ENCODE measurements at regions not wholly inside any gene's neighbourhood (a gene's known extent, or its start where the extent isn't known, plus 50 kb on each side); places are given as distances from the start of the nearest gene placed in this dataset.

DNA sequence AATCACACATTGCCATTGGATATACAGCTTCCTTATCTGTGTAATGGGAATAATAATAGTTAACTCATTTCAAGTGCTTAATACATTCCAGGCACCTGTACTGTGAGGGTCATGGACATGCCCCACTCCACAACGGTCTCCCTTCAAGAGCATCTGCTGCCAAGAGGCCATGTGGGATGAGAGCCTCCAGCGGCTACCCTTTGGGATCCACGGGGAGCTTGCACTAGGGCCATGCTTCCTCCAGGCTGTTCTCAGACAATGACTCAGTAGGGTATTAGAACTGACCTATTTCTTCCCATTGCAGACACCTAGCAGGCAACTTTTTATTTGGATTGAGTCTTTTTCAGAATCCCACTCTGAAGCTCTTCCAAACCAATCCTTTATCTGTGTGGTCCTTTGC, 1078.9 kb downstream of the TUSC7 start:
- H3K4me3 ChIP-seq (ENCODE audit: low read depth, low read length), result no peak overlapping the region
- TF ChIP-seq, protein P1, sequence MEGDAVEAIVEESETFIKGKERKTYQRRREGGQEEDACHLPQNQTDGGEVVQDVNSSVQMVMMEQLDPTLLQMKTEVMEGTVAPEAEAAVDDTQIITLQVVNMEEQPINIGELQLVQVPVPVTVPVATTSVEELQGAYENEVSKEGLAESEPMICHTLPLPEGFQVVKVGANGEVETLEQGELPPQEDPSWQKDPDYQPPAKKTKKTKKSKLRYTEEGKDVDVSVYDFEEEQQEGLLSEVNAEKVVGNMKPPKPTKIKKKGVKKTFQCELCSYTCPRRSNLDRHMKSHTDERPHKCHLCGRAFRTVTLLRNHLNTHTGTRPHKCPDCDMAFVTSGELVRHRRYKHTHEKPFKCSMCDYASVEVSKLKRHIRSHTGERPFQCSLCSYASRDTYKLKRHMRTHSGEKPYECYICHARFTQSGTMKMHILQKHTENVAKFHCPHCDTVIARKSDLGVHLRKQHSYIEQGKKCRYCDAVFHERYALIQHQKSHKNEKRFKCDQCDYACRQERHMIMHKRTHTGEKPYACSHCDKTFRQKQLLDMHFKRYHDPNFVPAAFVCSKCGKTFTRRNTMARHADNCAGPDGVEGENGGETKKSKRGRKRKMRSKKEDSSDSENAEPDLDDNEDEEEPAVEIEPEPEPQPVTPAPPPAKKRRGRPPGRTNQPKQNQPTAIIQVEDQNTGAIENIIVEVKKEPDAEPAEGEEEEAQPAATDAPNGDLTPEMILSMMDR (IDR thresholded peaks at IDR 0.05; ENCODE audit: low read depth, low read length, missing control alignments), result no peak
- DNase-seq (ENCODE audit: low read depth), result no peak

- H3K4me3 ChIP-seq (ENCODE audit: low read depth, low read length), result no peak overlapping the region
- TF ChIP-seq, protein P1 (IDR thresholded peaks at IDR 0.05; ENCODE audit: low read depth, low read length, missing control alignments), result no peak
- no peak for DNase-seq (ENCODE audit: low read depth)
Measured at GRCh38 chr3:117790235-117790987, 1080.8 kb downstream of the TUSC7 start.

GRCh38 chr3:117793622-117794265, 1084.2 kb downstream of the TUSC7 start:
- H3K4me3 ChIP-seq (ENCODE audit: low read depth, low read length), result no peak overlapping the region
- DNase-seq (ENCODE audit: low read depth), result no peak
- TF ChIP-seq, protein P1 (IDR thresholded peaks at IDR 0.05; ENCODE audit: low read depth, low read length, missing control alignments), result no peak

GRCh38 chr3:117798221-117798620, 1088.6 kb downstream of the TUSC7 start:
- H3K4me3 ChIP-seq (ENCODE audit: low read depth, low read length), result no peak overlapping the region
- no peak for DNase-seq (ENCODE audit: low read depth)
- TF ChIP-seq, protein P1 (IDR thresholded peaks at IDR 0.05; ENCODE audit: low read depth, low read length, missing control alignments), result no peak

GRCh38 chr3:117798687-117799386, 1089.3 kb downstream of the TUSC7 start:
- no peak overlapping the region for H3K4me3 ChIP-seq (ENCODE audit: low read depth, low read length)
- no peak for DNase-seq (ENCODE audit: low read depth)
- TF ChIP-seq, protein P1 (IDR thresholded peaks at IDR 0.05; ENCODE audit: low read depth, low read length, missing control alignments), result no peak

DNA sequence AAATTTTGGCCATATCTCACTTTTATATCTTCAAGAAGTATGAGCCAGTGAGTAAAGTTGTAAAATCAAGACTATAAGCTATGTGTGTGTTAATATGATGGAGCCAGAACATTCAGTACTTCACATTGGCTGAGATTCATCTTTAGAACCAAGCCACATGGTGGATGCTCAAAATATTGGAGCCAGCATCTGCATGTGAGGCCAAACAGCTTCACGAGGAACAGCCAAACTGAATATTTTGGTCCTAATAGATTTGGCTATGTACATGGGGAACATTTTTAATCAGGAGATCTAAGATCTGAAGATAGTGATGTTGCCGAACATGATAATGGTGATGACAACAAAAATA, 1089.8 kb downstream of the TUSC7 start:
- DNase-seq (ENCODE audit: low read depth), result no peak
- H3K4me3 ChIP-seq (ENCODE audit: low read depth, low read length), result no peak overlapping the region
- TF ChIP-seq, protein P1 (IDR thresholded peaks at IDR 0.05; ENCODE audit: low read depth, low read length, missing control alignments), result no peak

Data from GM12864 (cell line).